Activated B cell treated with CpG ODN at 0.5 μM for 24 hours (primary cell): ENCODE measurements at regions not wholly inside any gene's neighbourhood (a gene's known extent, or its start where the extent isn't known, plus 50 kb on each side); places are given as distances from the start of the nearest gene placed in this dataset.

Experiments
- ATAC-seq: fragments of 200-7000 bp; cut with Tn5 transposase; one replicate; pipeline ENCODE4 v1.10.0; 2021; ENCODE audit warnings: low read depth, mild to moderate bottlenecking, moderate library complexity
- CTCF ChIA-PET: fragments of 350-600 bp; sonication (Branson Sonifier 250); formaldehyde crosslinking; loops from one replicate; lab custom pipeline; 2021; ENCODE audit warnings: antibody characterized with exemption; lab: Charles Lee
- POLR2A ChIA-PET: fragments of 350-600 bp; sonication (Branson Sonifier 250); formaldehyde crosslinking; loops from one replicate; lab custom pipeline; 2021; ENCODE audit warnings: antibody characterized with exemption; lab: Charles Lee
- DNase-seq: peaks from one replicate; pipeline ENCODE4 v3.0.0; 2022
- H3K27ac Mint-ChIP-seq: one replicate; pipeline ENCODE4 v1.8.0; 2020; ENCODE audit warnings: mixed read lengths
- H3K27me3 Mint-ChIP-seq: one replicate; pipeline ENCODE4 v1.8.0; 2021; ENCODE audit warnings: mixed read lengths
- H3K36me3 Mint-ChIP-seq: one replicate; pipeline ENCODE4 v1.8.0; 2021; ENCODE audit warnings: low read depth, mixed read lengths
- H3K4me1 Mint-ChIP-seq: one replicate; pipeline ENCODE4 v1.8.0; 2021; ENCODE audit warnings: mixed read lengths
- H3K4me3 Mint-ChIP-seq: one replicate; pipeline ENCODE4 v1.8.0; 2020; ENCODE audit warnings: mild to moderate bottlenecking, mixed read lengths
- H3K9me3 Mint-ChIP-seq: one replicate; pipeline ENCODE4 v1.8.0; 2020; ENCODE audit warnings: mixed read lengths
- CTCF ChIP-seq: fragments of 200-600 bp; IDR thresholded peaks from one replicate; pipeline ENCODE4 v1.8.0; 2022; ENCODE audit warnings: antibody characterized with exemption, mild to moderate bottlenecking
- intact Hi-C: fragments of 100-400 bp; cut with micrococcal nuclease; formaldehyde crosslinking; loops from one replicate; pipeline ENCODE4 v1.15.1; 2024

- no peak for DNase-seq
- ChIA-PET CTCF (interaction anchor here (1.1 to 4.7 kb wide), 5 partner anchors 17 to 165 kb away, joined by 3 to 43 read pairs (median 4); partner anchors contain the start of gene DTX4), POLR2A (interaction anchor here (1.1 to 11.6 kb wide), 3 partner anchors 24 to 99 kb away, joined by 3 to 100 read pairs (median 4); partner anchors contain the start of gene MPEG1)
- no peaks in the 10 kb centered on the region for H3K9me3 Mint-ChIP-seq
- no peak for TF ChIP-seq CTCF
- H3K27ac Mint-ChIP-seq, result no peak overlapping the region
- H3K27me3 Mint-ChIP-seq, result no peaks in the 10 kb centered on the region
- intact Hi-C loops, result no loop called here
- no peak for ATAC-seq
- peaks cover 75% of the 10 kb centered on the region for H3K4me1 Mint-ChIP-seq
- peaks cover 9% of the 10 kb centered on the region for H3K36me3 Mint-ChIP-seq
- no peak overlapping the region for H3K4me3 Mint-ChIP-seq
Observed at GRCh38 chr11:59265735-59266134, 53.0 kb upstream of the MPEG1 start.

- DNase-seq (no peak), ATAC-seq (no peak)
- peaks cover 74% of the 10 kb centered on the region for H3K4me1 Mint-ChIP-seq
- CTCF ChIA-PET, result interaction anchor here (0.8 to 4.7 kb wide), 8 partner anchors 8 to 166 kb away, joined by 3 to 43 read pairs (median 5); partner anchors contain the start of gene DTX4
- no peak overlapping the region for H3K27ac Mint-ChIP-seq
- H3K9me3 Mint-ChIP-seq, result no peaks in the 10 kb centered on the region
- POLR2A ChIA-PET, result interaction anchor here (0.6 to 2.5 kb wide), 7 partner anchors 8 to 971 kb away, joined by 3 to 21 read pairs (median 4); partner anchors contain the start of gene MPEG1
- TF ChIP-seq CTCF, result no peak
- H3K27me3 Mint-ChIP-seq, result no peaks in the 10 kb centered on the region
- H3K4me3 Mint-ChIP-seq, result no peak overlapping the region
- intact Hi-C loops, result no loop called here
- peaks cover 4% of the 10 kb centered on the region for H3K36me3 Mint-ChIP-seq
Observed at GRCh38 chr11:59264736-59265135, 52.0 kb upstream of the MPEG1 start.

GRCh38 chr11:59263225-59263894 lies 50.6 kb upstream of the MPEG1 start:
- intact Hi-C loops, result loop anchor here (1.0 kb wide), 4 partner anchors 10 to 167 kb away; no protein-coding TSS in a partner anchor
- Mint-ChIP-seq H3K4me3 (no peak overlapping the region), H3K27me3 (no peaks in the 10 kb centered on the region), H3K36me3 (peaks cover 1% of the 10 kb centered on the region), H3K27ac (no peak overlapping the region), H3K4me1 (peaks cover 71% of the 10 kb centered on the region), H3K9me3 (no peaks in the 10 kb centered on the region)
- peak; percentile 65 for ATAC-seq
- CTCF ChIA-PET, result interaction anchor here (0.8 to 4.7 kb wide), 14 partner anchors 9 to 170 kb away, joined by 3 to 43 read pairs (median 4); partner anchors contain the start of gene DTX4
- POLR2A ChIA-PET, result interaction anchor here (0.5 to 2.5 kb wide), 6 partner anchors 9 to 91 kb away, joined by 3 to 21 read pairs (median 6); partner anchors contain the start of gene MPEG1
- TF ChIP-seq CTCF, result no peak
- peak; percentile 52 for DNase-seq
